H9 (cell line): ENCODE measurements at regions not wholly inside any gene's neighbourhood (a gene's known extent, or its start where the extent isn't known, plus 50 kb on each side); places are given as distances from the start of the nearest gene placed in this dataset.
A peak's percentile ranks its signal among the peaks of the same experiment; 100 is the strongest.

Experiments
- DNase-seq: peaks from one replicate; pipeline ENCODE4 v3.0.0-alpha.2; 2017
- H2AFZ ChIP-seq: one replicate; pipeline ENCODE4 v1.6.1; 2013; ENCODE audit warnings: mild to moderate bottlenecking, low read length, control low read depth, moderate library complexity
- H2AK5ac ChIP-seq: 2 replicates; pipeline ENCODE4 v1.6.1; 2013; ENCODE audit warnings: low read length, control low read depth, mixed read lengths; ENCODE audit not compliant: insufficient read length
- H2BK120ac ChIP-seq: one replicate; pipeline ENCODE4 v1.6.1; 2013; ENCODE audit warnings: low read depth, mild to moderate bottlenecking, low read length, control low read depth, inconsistent platforms; ENCODE audit not compliant: poor library complexity, severe bottlenecking
- H2BK12ac ChIP-seq: 2 replicates; pipeline ENCODE4 v1.6.1; 2013; ENCODE audit warnings: low read length, control low read depth, mixed read lengths, low read depth; ENCODE audit not compliant: insufficient read length
- H2BK15ac ChIP-seq: 2 replicates; pipeline ENCODE4 v1.6.1; 2013; ENCODE audit warnings: low read depth, low read length, control low read depth
- H2BK20ac ChIP-seq: one replicate; pipeline ENCODE4 v1.6.1; 2013; ENCODE audit warnings: low read depth, mild to moderate bottlenecking, low read length, control low read depth, inconsistent platforms; ENCODE audit not compliant: poor library complexity, severe bottlenecking
- H2BK5ac ChIP-seq: 2 replicates; pipeline ENCODE4 v1.6.1; 2013; ENCODE audit warnings: low read length, control low read depth, mixed read lengths; ENCODE audit not compliant: insufficient read length
- H3K14ac ChIP-seq: 2 replicates; pipeline ENCODE4 v1.6.1; 2013; ENCODE audit warnings: low read length, control low read depth; ENCODE audit not compliant: insufficient read depth
- H3K18ac ChIP-seq: 2 replicates; pipeline ENCODE4 v1.6.1; 2013; ENCODE audit warnings: low read depth, mild to moderate bottlenecking, mixed read lengths, low read length, control low read depth; ENCODE audit not compliant: insufficient read length
- H3K23ac ChIP-seq: 2 replicates; pipeline ENCODE4 v1.6.1; 2013; ENCODE audit warnings: low read length, control low read depth, mixed read lengths, low read depth; ENCODE audit not compliant: insufficient read length
- H3K23me2 ChIP-seq: 2 replicates; pipeline ENCODE4 v1.6.1; 2013; ENCODE audit warnings: low read depth, mild to moderate bottlenecking, mixed read lengths, low read length, control low read depth; ENCODE audit not compliant: insufficient read length, poor library complexity, severe bottlenecking
- H3K27ac ChIP-seq: 2 replicates; pipeline ENCODE4 v1.5.1; 2013; ENCODE audit warnings: low read length, control low read depth, mixed read lengths, low read depth; ENCODE audit not compliant: insufficient read length
- H3K27me3 ChIP-seq: 2 replicates; pipeline ENCODE4 v1.6.1; 2013; ENCODE audit warnings: low read length, control low read depth, inconsistent platforms; ENCODE audit not compliant: insufficient read depth
- H3K4ac ChIP-seq: 2 replicates; pipeline ENCODE4 v1.6.1; 2013; ENCODE audit warnings: low read depth, mild to moderate bottlenecking, control low read depth, inconsistent platforms, low read length, moderate library complexity
- H3K4me1 ChIP-seq: 2 replicates; pipeline ENCODE4 v1.6.1; 2013; ENCODE audit warnings: low read length, control low read depth, inconsistent platforms; ENCODE audit not compliant: insufficient read depth
- H3K4me2 ChIP-seq: 2 replicates; pipeline ENCODE4 v1.6.1; 2013; ENCODE audit warnings: low read length, control low read depth, mixed read lengths; ENCODE audit not compliant: insufficient read length, insufficient read depth
- H3K56ac ChIP-seq: 2 replicates; pipeline ENCODE4 v1.6.1; 2013; ENCODE audit warnings: low read depth, mild to moderate bottlenecking, mixed read lengths, low read length, control low read depth; ENCODE audit not compliant: insufficient read length
- H3K79me1 ChIP-seq: 2 replicates; pipeline ENCODE4 v1.6.1; 2013; ENCODE audit warnings: low read depth, mild to moderate bottlenecking, moderate library complexity, low read length, control low read depth, inconsistent platforms; ENCODE audit not compliant: insufficient read depth, poor library complexity, severe bottlenecking
- H3K79me2 ChIP-seq: 2 replicates; pipeline ENCODE4 v1.6.1; 2013; ENCODE audit warnings: low read length, control low read depth, inconsistent platforms; ENCODE audit not compliant: insufficient read depth
- H3K9ac ChIP-seq: 2 replicates; pipeline ENCODE4 v1.6.1; 2013; ENCODE audit warnings: low read length, control low read depth, mixed read lengths; ENCODE audit not compliant: insufficient read length; ENCODE audit errors: extremely low read depth
- H3K9me3 ChIP-seq: one replicate; pipeline ENCODE4 v1.6.1; 2013; ENCODE audit warnings: low read depth, low read length, inconsistent platforms; ENCODE audit not compliant: control insufficient read depth
- H3T11ph ChIP-seq: one replicate; pipeline ENCODE4 v1.6.1; 2013; ENCODE audit warnings: mild to moderate bottlenecking, low read length, control low read depth, inconsistent platforms
- H4K20me1 ChIP-seq: one replicate; pipeline ENCODE4 v1.6.1; 2013; ENCODE audit not compliant: control insufficient read depth, insufficient read length, insufficient read depth
- H4K5ac ChIP-seq: 2 replicates; pipeline ENCODE4 v1.6.1; 2013; ENCODE audit warnings: low read depth, mild to moderate bottlenecking, mixed read lengths, low read length, control low read depth; ENCODE audit not compliant: insufficient read length
- H4K8ac ChIP-seq: replicated peaks from 2 replicates; pipeline ENCODE4 v1.6.1; 2013; ENCODE audit warnings: low read length, control low read depth, mixed read lengths, low read depth; ENCODE audit not compliant: insufficient read length
- H4K91ac ChIP-seq: 2 replicates; pipeline ENCODE4 v1.6.1; 2013; ENCODE audit warnings: low read depth, mild to moderate bottlenecking, moderate library complexity, mixed read lengths, low read length, control low read depth; ENCODE audit not compliant: insufficient read length
- H3K27ac Mint-ChIP-seq, 3 experiments: 2 replicates in 2 of 3; 3 replicates in 1 of 3; pipeline ENCODE4 v1.8.0; 2020 to 2021; ENCODE audit warnings: mixed read lengths in 3 of 3, mild to moderate bottlenecking in 1 of 3, moderate library complexity in 1 of 3
- H3K27me3 Mint-ChIP-seq: 2 replicates; pipeline ENCODE4 v1.8.0; 2021; ENCODE audit warnings: low read depth, mild to moderate bottlenecking, moderate library complexity, mixed read lengths
- H3K36me3 Mint-ChIP-seq, 3 experiments: 2 replicates in 2 of 3; 3 replicates in 1 of 3; pipeline ENCODE4 v1.8.0; 2020 to 2021; ENCODE audit warnings: low read depth in 3 of 3, mixed read lengths in 3 of 3; ENCODE audit not compliant: insufficient read depth in 1 of 3
- H3K4me1 Mint-ChIP-seq, 2 experiments: 2 replicates each; pipeline ENCODE4 v1.8.0; 2020; ENCODE audit warnings: mixed read lengths in 2 of 2
- H3K4me3 Mint-ChIP-seq, 2 experiments: 2 replicates in 1 of 2; 3 replicates in 1 of 2; pipeline ENCODE4 v1.8.0; 2020 to 2021; ENCODE audit warnings: mild to moderate bottlenecking in 2 of 2, mixed read lengths in 2 of 2, moderate library complexity in 1 of 2
- H3K9me3 Mint-ChIP-seq, 2 experiments: 2 replicates in 1 of 2; 3 replicates in 1 of 2; pipeline ENCODE4 v1.8.0; 2020; ENCODE audit warnings: mild to moderate bottlenecking in 2 of 2, mixed read lengths in 2 of 2, moderate library complexity in 1 of 2
- CTCF ChIP-seq: fragments of 200-600 bp; sonication (generic); conservative IDR thresholded peaks from 3 replicates; pipeline ENCODE4 v1.8.0; 2021; ENCODE audit warnings: antibody characterized with exemption, mild to moderate bottlenecking

- H3K9me3 ChIP-seq: no peaks in the 10 kb centered on the region
- no peak overlapping the region for H2BK5ac ChIP-seq
- no peak overlapping the region for H4K5ac ChIP-seq
- H3K14ac ChIP-seq: no peak overlapping the region
- Mint-ChIP-seq H3K36me3 (no peaks in the 10 kb centered on the region), H3K27ac (peak overlapping the region in 1 of 3 experiments; percentile 31; a peak in 1 of 7 replicates), H3K4me3 (no peak overlapping the region), H3K4me1 (no peaks in the 10 kb centered on the region), H3K27me3 (no peaks in the 10 kb centered on the region), H3K9me3 (no peaks in the 10 kb centered on the region)
- no peak overlapping the region for H3T11ph ChIP-seq
- no peaks in the 10 kb centered on the region for H3K4me1 ChIP-seq
- no peaks in the 10 kb centered on the region for H3K79me1 ChIP-seq
- H2BK15ac ChIP-seq: no peak overlapping the region
- no peak overlapping the region for H3K4ac ChIP-seq
- H3K23ac ChIP-seq: no peak overlapping the region
- H2BK12ac ChIP-seq: no peak overlapping the region
- no peak overlapping the region for H2BK20ac ChIP-seq
- no peak overlapping the region for H3K56ac ChIP-seq
- 0 out of 3 replicates have a peak, but pooled peaks have one; percentile 22 for TF ChIP-seq CTCF
- no peak overlapping the region for H2AK5ac ChIP-seq
- no peak overlapping the region for H2AFZ ChIP-seq
- H4K20me1 ChIP-seq: no peaks in the 10 kb centered on the region
- H4K91ac ChIP-seq: no peak overlapping the region
- H3K27me3 ChIP-seq: no peaks in the 10 kb centered on the region
- H4K8ac ChIP-seq: no peak overlapping the region
- no peak overlapping the region for H3K27ac ChIP-seq
- no peak overlapping the region for H3K18ac ChIP-seq
- H3K4me2 ChIP-seq: no peak overlapping the region
- H3K79me2 ChIP-seq: no peaks in the 10 kb centered on the region
- no peak overlapping the region for H2BK120ac ChIP-seq
- no peak overlapping the region for H3K9ac ChIP-seq
- no peak for DNase-seq
- H3K23me2 ChIP-seq: no peaks in the 10 kb centered on the region
Measured at GRCh38 chr7:84614821-84615501, 420.4 kb upstream of the SEMA3A start.
